HG03558 (cell line): ENCODE measurements at regions not wholly inside any gene's neighbourhood (a gene's known extent, or its start where the extent isn't known, plus 50 kb on each side); places are given as distances from the start of the nearest gene placed in this dataset.

ENCODE experiments used
- ATAC-seq: cut with Tn5 transposase; IDR thresholded peaks from one replicate; pipeline ENCODE4 v1.9.1; 2021; ENCODE audit warnings: moderate number of reproducible peaks; ENCODE audit not compliant: unreplicated experiment; ENCODE audit errors: extremely low read depth

DNA sequence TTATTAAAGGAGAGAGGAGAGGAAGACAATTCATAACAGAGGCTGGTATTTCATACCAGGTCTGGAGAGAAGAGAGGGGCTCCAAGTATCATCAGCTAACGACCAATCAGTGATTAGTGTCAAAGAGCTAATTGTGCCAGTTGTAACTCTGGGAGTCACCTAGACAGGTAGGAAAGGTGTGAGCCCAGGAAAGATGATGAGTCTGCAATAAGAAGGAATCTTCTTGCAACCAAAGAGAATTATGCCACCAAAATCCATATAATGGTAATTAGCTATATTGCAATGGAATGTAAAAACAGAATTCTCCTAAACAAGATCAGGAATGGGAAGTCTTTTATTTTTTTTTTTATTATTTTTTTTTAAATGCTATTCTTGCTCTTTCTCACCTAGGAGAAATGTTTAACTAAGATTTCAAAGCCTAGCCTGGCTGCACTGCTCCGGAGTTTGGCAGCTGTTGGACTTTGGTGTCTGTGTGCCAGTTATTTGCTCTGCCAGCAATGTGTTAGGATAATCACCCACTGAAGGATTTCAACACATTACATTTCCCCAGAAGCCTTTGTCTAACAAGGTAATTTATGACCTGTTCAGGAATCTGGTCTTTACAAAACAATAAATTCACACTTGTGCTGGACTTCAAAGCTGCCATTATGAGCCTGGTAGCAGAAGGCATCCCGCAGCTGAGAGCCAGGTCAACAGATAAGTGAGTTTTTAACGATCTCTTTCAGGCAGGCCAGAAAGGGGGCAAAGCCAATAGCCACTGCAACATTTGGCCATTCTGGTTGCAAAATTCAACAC, 89.4 kb downstream of the FOXB1 start:
- ATAC-seq = no peak

DNA sequence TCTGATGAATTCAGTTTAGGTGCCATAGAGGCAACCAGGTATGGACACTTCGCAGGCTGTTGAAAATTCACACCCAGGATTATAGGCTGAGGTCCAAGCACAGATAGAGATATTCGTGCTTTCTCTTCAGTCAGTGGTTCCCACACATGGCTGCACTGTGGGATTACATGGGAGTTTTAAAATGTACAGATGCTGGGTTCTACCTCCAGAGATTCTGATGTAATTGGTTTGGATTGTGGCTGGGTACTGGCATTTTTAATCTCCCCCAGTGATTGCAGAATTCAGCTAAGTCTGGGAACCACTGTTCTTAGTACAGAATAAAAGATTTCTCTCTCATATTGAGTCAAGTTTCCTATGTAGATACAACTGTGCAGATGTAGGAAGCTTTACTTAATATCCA, 91.6 kb downstream of the FOXB1 start:
- ATAC-seq = no peak

DNA sequence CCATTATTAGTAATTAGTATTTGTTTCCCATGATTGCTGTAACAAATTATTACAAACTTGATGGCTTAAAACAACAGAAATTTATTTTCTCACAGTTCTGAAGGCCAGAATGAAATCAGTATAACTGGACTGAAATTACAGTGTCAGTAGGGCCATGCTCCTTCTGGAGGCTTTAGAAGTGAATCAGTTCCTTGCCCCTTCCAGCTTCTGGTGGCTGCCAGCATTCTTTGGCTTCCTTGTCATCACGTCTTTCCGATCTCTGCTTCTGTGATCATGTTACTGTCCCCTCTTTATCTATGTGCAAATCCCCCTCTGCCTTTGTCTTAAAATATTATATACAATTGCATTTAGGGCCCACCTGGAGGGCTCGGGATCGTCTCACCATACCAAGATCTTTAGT, 92.0 kb downstream of the FOXB1 start:
- ATAC-seq = no peak

DNA sequence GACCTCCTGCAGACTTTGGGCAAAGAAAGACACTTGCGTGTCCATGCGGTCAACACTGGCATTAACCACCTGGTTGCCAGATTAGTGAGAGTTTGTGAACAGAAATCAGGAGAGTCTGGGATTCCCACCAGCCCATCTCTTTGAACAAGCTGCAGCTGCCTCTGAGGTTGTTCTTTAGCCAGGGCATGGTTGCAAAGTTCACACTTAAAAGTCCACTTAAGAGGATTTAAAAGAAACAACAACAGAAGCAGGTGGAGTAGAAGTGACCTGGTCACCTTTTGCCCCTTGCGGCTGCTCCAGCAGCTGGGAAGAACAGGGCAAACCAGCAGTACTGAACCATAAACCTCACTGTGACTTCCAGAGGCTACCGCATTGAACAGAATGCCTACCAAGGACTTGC, 97.3 kb downstream of the FOXB1 start:
- ATAC-seq = no peak

DNA sequence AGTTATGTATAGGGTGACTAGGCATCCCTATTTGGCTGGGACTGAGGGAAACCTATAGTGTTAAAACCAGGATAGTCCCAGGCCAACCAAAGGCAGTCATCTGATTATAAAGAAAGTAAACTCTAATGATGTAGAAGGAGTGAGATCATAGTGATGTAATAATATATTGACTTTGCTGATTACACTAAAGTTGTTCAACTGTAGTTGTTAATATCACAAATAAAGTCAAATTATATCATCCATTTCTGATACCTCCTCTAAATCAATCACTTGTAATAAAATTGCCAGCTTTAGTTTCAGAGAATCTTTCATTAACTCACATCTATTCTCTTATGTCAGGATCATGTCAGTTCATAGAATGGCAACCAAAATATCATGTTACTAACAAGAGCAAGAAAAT, 98.6 kb downstream of the FOXB1 start:
- no peak for ATAC-seq

DNA sequence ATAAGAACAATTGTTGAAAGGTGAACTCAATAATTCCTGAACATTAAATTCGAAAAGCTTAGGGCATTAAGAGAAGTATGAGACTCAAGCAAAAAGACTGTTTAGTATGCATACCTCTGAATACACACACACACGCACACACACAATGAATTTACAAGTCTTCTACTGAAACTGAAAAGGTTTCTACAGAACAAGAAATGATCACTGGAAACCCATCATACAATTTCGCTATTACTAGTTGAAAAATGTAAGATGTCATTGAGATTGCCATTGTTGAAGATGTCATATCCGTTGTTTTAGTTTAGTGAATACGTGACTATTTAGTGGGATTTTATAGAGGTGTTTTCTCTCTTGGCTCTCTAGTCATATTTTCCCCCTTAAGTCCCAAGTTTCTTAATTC, 106.8 kb downstream of the FOXB1 start:
- no peak for ATAC-seq

DNA sequence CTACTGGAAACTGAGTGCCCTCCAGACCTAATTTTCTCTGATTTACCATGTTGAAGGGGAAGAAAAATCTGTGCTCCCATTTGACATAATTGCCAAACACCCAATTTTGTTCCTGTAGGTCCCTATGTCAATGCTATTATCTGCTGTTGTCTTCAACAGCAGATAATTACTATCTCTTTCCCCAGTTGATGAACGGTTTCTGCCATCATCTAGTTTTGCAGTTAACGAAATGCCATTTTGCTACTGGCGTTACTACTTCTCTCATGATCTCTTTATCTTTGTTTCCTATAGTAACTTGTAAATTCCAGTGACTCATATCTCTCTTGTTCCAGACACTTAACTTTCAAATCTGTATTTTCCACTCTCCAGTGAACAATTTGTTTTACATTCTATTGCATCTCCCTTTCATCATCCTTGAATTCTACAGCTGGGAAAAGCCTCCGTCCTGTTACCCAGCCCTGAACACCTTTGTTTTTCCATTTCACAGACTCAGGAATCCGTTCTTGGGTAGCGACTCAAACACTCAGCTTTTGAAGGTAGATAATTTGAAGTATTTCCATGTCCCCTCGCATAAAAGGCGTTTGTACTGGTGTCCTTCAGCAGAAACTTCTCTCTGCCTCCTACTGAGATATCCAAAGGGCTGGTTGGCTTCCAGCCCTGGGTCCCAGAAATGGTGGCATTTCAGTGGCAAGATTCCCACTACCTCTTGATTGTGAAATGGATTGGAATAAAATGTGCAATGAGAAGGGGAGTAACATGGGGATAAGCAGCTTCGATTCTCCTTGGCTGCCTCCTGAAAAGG, 111.7 kb downstream of the FOXB1 start:
- ATAC-seq = no peak

DNA sequence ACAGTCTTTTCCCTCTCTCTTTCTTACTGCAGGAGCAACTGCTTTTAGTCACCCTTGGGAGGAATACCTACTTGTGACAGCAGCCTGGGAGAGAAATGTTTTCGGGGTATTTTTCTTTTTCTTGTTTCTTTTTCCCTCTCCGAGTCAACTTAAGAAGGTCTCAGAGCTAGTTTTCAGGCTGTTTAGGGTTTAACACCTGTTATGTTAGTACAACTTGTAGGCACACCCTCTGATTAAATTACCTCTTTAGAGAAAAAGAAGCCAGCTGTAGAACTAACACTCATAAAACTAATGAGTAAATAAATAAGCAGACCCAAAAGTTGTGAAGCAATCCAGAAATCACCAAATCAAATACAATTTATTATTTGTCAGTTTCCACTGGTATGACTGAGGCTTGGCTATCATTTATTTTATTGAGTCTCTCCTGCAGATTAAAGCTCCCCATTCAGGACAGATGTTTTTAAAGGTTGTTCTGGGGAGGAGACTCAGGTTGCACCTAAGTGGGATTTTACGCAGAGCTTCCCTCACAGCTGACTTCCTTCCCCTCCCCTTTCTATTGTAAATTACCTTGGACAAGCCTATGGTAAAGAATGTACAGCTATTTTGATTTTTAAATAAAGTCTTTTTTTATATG, 112.5 kb downstream of the FOXB1 start:
- ATAC-seq = no peak

DNA sequence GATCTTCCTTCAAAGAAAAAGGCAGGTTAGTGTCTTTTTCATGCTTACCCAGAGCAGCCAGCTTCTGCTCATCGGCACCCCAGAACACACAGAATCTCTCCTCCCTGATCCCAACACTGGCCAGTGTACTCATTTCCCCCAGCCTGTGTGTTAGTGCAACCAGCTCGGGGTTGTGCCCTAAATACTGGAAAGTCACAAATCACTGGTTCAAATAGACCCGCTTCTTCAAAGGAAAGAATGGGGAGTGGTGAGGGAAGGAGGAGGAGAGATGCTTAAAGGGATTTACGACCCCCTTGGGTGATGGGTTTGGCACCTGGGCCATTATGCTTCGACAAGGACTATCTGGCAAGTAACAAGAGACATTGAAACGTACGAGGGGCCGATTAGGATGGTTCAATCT, 114.0 kb downstream of the FOXB1 start:
- no peak for ATAC-seq

DNA sequence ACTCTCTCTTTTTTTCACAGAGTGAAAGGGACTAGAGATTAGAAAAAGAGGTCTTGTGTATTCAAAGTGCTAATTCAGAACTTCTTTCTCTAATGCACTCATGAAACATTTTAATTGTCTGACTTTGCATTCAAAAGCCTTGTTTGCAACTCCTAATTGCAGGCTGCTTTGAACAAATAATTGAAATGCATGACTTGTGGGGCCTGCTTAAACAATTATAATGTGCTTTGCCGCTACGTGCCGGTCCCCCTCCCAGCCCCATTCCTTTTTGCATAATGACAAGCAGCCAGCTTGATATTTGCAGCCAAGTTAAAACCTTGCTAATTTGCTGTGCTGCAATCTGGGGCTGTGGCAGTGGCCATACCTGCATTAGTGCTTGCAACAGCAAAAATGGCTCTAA, 114.5 kb downstream of the FOXB1 start:
- ATAC-seq = no peak

DNA sequence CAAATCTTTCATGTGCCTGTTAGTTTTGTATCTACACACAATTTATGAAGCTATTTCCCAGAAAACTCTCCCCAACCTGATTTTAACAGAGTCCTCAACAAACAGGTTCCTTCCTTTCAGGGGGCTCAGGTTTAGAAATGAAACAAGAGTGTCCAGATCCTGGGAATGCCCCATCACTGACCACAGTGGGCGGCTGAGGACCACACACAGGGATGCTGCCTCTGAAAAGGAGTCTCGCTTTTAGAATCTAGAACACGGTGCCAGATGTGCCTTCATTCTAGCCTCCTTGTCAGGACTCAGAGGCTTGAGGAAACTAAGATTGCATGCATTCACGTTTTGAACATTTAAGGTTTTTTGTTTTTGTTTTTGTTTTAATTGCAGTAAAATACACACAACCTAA, 115.0 kb downstream of the FOXB1 start:
- ATAC-seq = no peak

DNA sequence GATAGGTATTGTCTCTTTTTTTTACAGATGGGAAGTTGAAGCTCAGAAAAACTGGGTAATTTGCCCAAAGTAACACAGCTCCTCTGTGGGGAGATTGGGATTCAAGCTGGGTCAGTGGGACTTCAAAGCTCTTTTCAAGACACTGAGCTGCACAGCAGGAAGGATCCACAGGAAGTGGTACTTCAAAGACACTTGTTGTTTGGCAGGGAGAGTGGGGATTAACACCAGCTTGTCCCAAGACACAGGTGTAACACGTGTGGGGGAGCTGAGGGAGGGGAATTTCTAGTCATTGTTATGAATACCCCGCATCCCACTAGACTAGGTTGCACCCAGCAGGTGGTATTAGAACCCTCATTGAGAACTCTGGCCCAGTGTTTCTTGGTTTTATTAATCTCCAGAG, 116.0 kb downstream of the FOXB1 start:
- ATAC-seq = no peak

DNA sequence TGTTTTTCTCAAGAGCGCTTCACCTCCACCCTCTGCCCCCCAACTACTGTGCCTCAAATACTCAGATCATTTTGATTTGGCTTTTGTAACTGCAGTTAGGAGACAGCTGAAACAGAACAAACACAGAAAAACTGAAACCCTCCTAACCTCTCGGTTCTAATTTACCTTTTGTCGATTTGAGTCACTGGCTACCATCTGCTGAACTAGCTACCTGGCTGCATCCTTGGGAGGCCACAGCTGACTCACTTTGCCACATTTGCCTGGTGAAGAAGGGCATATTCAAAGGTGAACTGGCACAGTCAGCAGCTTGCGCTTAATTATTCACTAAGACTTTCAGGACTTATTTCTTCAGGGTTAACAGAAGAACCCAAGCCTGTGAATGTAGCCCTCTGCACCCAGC, 117.7 kb downstream of the FOXB1 start:
- no peak for ATAC-seq

DNA sequence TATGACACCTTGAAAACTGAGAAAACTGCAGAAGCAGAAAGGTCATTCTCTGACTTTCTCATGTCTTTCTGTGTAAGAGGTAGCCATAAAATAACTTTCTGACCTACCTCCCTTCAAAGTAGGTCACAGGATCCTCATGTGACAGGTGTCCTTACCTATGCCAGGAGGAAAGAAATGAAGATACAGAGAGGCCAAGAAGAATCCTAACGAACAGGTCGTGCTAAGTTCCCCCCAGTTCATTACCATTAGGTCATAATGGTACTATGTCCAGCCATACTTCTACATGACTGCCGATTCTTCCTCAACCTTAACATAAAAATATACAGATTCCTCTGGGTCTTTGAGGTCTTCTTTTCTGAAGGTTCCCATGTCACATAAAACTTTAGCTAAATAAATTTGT, 118.6 kb downstream of the FOXB1 start:
- no peak for ATAC-seq

DNA sequence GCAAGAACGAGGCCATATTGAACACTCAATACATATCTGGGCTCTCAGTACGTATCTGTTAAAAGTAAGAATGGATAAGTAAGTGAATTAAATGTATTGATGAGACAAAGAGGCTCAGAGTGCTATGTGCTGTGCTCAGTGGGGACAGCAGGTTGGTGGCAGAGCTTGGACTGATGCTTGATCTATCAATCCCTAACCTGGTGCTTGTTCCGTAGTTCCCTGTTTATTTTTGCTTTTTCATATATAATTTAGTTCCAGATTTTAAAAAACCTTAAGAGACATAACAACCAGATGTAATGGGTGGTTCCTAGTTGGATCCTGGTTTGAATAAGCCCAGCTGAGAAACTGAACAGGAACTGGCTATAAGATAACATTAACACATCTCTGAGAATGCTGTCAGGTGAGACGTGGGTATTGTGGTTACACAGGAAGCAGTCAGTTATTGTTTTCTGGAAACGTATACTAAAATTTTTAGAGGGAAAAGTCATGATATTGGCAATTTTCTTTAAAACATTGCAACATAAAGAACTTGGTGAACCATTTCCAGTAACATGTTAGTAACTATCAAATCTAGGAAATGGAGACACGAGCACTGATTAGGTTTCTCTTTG, 120.5 kb downstream of the FOXB1 start:
- ATAC-seq = no peak

DNA sequence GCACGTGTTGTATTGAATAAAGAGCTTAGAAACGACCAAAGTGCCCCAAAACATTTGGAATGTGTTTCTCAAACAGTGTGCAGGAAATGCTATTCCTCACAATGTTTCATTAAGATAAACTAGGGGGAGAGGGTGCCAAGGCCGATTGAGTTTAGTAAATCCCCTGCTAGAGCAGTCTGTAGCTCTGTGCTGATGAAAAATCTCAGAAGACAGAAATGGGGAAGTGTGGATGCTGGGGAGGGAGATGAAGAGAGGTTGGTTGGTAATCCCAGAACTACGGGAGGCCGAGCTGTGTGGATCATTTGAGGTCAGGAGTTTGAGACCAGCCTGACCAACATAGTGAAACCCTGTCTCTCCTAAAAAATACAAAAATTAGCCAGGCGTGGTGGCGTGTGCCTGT, 121.2 kb downstream of the FOXB1 start:
- no peak for ATAC-seq

DNA sequence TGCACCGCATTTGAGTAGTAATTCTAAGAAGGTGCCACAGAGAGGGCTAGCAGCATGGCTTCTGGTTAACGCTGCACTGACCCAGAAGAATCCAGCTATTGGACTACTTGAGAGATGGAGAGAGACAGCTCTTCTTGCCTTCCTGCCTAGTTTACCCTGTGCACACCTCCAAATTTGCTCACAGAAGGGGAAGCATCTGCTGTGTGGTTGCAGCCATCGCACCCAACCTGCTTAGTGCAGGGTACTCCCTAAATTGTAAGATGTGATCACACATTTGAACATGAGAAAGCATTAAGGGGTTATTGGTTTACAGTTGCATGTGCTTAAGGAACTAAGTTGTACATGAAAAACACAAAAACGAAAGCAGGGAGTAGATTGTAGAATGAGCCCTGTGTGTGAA, 122.1 kb downstream of the FOXB1 start:
- ATAC-seq = no peak

DNA sequence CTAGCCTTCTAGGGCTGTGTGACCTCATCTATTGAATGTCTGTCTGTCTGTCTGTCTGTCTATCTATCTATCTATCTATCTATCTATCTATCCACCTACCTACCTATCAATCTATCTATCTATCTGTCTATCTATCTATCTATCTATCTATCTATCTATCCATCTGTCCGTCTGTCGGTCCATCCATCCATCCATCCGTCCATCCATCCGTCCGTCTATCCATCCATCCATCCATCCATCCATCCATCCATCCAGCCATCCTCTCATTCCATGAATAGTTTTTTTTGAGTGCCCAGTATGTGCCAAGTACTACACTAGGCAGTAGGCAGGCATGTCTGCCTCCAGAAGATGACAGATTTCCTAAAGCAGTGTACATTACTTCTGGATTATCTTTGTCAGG, 122.5 kb downstream of the FOXB1 start:
- ATAC-seq = no peak

DNA sequence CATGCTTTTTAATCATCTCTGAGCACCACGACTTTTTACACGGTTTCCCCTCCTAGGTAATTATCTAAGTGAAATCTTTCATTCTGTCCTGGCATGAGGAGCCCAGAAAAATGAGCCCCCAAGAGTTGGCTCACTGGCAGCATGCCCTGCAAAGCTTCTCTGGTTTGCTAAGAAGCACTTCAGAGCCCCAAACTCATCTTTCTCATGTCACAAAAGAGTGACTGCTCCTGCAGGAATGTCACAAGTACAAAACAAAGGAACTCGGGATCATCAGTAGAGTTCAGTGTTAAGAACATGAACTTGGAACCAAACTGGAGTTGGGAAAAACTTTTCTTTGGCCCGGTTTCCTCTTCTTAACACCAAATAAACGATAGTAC, 123.9 kb downstream of the FOXB1 start:
- no peak for ATAC-seq

DNA sequence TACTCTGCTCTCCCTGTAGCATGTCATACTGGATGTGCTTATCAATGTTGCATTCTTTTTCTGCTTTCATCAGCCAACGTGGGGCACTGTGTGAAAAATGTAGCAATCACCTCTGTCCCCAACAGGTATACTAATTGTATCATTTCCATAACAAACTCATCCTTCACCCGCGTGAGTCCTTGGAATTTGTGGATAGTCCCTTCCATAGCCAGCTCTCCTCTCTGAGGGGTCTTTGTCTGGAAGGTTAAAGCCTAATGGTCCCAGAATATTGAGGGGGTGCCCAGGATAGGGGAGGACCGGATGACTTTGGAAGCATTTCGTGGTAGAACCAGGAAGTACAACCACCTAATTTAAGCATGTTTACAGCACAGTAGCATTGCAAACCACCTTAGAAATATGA, 124.6 kb downstream of the FOXB1 start:
- no peak for ATAC-seq

DNA sequence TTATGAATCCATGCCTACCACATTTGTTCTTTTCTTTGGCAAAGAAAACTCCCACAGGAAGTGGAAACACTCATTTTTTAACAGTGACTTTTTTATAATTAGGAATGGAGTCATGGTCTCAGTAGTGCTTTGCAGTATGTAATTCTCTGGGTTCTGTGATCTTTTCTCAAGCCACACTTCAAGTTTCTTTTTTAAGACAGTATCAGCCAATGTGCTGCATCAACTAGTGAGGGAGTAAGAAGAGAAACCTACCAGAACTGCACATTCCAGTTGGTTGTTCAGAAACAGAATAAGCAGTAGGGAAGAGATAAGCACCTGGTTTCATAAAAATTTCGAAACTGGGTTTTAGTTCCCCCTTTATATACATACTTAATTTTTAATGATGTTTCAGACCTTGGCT, 126.3 kb downstream of the FOXB1 start:
- ATAC-seq = no peak
